A549 (cell line): ENCODE measurements at regions not wholly inside any gene's neighbourhood (a gene's known extent, or its start where the extent isn't known, plus 50 kb on each side); places are given as distances from the start of the nearest gene placed in this dataset.

Source experiments
- CTCF ChIP-seq: fragments of >200 bp; sonication (Bioruptor Twin); formaldehyde crosslinking; IDR thresholded peaks from 3 replicates; pipeline ENCODE4 v1.5.1; 2016
- ESRRA ChIP-seq: fragments of 150-350 bp; IDR thresholded peaks from 2 replicates; pipeline ENCODE4 v1.6.1; 2014; ENCODE audit warnings: mild to moderate bottlenecking, low read length, borderline replicate concordance
- HDAC2 ChIP-seq: fragments of 200-600 bp; sonication (generic); IDR thresholded peaks from 2 replicates; pipeline ENCODE4 v1.6.1; 2016
- POLR2AphosphoS2 ChIP-seq: conservative IDR thresholded peaks from 2 replicates; pipeline ENCODE4 v1.6.1; 2012; ENCODE audit warnings: low read length, improper control_type of control experiment, inconsistent platforms
- TF ChIP-seq, protein P1 (sequence below): fragments of 200-600 bp; sonication (generic); IDR thresholded peaks from 2 replicates; pipeline ENCODE4 v1.6.1; 2016; ENCODE audit warnings: antibody characterized with exemption, mild to moderate bottlenecking, moderate library complexity

DNA sequence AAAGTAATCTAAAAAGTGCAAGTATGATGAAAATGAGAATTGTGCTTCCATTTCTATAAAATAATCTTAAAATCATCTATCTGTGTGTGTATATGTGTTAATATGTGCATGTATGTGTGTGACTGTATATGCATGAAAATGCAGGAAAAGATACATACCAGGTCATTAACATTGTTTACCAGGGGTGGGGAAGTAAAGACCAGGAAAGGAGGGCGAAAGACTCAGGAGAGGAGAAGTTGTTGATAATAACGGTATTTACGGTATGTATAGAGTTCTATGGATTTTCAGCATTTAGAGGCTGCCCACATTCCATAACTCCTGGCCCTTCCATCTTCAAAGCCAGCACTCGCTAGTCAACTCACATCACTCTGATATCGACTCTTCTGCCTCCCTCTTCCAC, 111.0 kb upstream of the SPDL1 start:
- TF ChIP-seq ESRRA, result no peak
- no peak for TF ChIP-seq POLR2AphosphoS2
- TF ChIP-seq, protein P1, sequence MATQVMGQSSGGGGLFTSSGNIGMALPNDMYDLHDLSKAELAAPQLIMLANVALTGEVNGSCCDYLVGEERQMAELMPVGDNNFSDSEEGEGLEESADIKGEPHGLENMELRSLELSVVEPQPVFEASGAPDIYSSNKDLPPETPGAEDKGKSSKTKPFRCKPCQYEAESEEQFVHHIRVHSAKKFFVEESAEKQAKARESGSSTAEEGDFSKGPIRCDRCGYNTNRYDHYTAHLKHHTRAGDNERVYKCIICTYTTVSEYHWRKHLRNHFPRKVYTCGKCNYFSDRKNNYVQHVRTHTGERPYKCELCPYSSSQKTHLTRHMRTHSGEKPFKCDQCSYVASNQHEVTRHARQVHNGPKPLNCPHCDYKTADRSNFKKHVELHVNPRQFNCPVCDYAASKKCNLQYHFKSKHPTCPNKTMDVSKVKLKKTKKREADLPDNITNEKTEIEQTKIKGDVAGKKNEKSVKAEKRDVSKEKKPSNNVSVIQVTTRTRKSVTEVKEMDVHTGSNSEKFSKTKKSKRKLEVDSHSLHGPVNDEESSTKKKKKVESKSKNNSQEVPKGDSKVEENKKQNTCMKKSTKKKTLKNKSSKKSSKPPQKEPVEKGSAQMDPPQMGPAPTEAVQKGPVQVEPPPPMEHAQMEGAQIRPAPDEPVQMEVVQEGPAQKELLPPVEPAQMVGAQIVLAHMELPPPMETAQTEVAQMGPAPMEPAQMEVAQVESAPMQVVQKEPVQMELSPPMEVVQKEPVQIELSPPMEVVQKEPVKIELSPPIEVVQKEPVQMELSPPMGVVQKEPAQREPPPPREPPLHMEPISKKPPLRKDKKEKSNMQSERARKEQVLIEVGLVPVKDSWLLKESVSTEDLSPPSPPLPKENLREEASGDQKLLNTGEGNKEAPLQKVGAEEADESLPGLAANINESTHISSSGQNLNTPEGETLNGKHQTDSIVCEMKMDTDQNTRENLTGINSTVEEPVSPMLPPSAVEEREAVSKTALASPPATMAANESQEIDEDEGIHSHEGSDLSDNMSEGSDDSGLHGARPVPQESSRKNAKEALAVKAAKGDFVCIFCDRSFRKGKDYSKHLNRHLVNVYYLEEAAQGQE, result no peak
- TF ChIP-seq CTCF, result no peak
- no peak for TF ChIP-seq HDAC2
